NCI-H345 (cell line): ENCODE measurements at regions not wholly inside any gene's neighbourhood (a gene's known extent, or its start where the extent isn't known, plus 50 kb on each side); places are given as distances from the start of the nearest gene placed in this dataset.
A peak's percentile ranks its signal among the peaks of the same experiment; 100 is the strongest.

Source experiments
- DNase-seq: peaks from one replicate; lab custom pipeline; 2025; lab: John Stamatoyannopoulos, UW

DNA sequence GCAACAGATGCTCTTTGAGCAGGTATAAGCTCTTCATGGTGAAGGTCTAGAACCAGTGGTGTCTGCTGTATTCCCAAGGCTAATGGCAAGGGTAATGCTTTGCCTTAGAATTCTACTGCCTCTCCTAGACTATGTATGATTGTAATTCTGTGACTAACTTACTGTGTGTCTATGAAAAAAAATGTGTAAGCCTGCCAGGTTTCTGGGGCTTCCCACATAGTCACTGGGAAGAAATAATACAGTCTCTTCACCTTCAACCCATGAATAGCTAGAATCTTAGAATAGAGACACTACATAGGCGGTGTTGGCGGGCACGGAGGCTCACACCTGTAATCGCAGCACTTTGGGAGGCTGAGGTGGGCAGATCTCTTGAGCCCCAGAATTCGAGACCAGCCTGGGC is 84.1 kb downstream of the C11orf91 start:
- DNase-seq, result no peak

DNA sequence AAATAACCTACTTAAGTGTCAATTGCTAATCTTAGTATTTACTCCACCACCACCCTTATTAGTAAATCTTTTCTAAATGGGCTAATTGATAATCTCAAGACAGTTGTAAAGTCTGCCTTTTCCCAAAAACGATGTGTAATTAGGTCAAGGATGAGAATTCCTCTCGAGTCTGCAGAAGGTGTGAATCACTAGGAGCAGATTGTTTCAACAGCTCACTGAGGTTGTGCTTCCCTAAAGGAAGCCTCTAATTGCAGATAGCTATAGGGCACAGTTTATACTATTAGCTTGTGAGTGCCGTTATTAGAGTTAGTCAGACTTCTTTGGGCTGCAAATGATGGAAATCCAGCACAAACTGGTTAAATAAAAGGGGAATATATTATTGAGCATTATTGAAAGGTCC is 84.9 kb downstream of the C11orf91 start:
- DNase-seq, result no peak

GRCh38 chr11:33613404-33613803 is 87.2 kb downstream of the C11orf91 start:
- no peak for DNase-seq

- no peak for DNase-seq
Observed at GRCh38 chr11:33610903-33611302, 89.7 kb downstream of the C11orf91 start.

DNA sequence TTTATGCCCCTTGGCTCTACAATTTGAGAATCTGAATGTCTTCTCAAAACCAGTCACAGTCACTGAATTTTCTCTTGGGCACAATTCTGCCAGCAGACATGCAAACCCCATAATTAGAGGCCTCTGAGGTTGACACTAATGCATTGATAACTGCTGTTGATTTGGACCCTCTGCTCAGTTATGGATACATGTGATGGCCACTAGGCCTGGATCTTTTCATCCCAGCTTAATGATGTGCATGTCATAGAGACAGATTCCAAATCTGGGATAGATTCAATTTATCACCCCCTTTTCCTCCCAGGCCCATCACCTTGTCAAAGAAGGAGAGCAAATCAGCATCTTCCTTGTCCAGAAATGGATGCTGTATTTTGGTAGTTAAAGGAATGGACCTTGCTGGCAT is 92.2 kb downstream of the C11orf91 start:
- no peak for DNase-seq

DNA sequence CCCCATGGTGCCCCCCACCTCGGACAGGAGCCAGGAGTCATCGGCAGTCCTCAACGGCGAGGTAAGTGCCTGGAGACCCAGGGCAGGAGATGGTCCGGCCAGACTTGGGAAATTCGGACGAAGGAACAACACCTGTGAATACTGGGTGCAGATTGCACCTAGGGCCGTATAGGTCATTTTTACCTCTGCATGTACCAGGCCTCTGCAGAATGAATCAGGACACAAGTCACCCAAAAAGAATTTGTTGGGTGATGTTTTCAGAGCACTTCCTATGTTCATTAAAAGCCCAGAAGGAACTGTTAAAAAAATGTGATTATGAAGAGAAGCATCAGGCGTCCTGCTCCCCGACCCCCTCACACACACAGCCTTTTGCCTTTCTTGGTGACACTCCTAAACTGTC is 93.9 kb downstream of the C11orf91 start:
- DNase-seq, result no peak

DNA sequence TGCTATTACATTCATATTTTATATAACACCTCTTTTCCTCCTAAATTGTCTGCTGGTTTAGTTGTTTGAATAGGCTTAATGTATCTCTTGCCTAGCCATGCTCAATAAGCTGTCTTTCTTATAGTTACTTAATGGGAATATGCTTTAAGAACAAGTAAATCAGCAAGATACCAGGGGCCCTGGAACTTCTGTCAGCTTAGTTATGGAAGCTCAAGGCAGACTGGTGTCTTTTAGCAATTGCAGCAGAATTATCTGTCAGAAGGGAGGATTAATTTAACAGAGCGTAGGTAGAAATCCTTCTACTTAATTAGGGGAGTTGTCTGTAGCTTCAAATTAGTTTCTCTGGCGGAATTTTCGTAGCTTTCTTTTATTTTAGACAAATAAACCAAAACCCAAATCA is 94.9 kb downstream of the C11orf91 start:
- no peak for DNase-seq

- peak; percentile 76 for DNase-seq
Observed at GRCh38 chr11:33598426-33599069, 102.1 kb downstream of the C11orf91 start.

- no peak for DNase-seq
Observed at GRCh38 chr11:33594188-33594587, 106.4 kb downstream of the C11orf91 start.

DNA sequence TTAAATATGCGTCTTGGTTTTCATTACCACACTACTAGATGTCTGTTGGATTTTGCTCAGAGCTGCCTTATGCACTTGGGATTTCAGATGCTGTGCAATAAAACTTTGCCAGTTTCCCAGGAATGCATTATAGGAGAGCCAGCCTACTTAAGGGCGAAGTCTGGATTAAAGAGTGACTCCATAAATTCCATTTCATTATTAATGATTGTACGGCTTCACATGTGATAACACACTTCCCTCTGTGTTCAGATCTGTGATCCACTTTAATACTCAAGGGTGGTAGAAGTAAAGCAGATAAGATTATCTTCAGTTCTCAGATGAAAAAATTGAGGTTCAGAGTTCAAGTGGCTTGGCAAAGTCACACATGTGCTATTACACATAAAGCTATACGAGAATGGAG is 110.2 kb downstream of the C11orf91 start:
- DNase-seq, result no peak

DNA sequence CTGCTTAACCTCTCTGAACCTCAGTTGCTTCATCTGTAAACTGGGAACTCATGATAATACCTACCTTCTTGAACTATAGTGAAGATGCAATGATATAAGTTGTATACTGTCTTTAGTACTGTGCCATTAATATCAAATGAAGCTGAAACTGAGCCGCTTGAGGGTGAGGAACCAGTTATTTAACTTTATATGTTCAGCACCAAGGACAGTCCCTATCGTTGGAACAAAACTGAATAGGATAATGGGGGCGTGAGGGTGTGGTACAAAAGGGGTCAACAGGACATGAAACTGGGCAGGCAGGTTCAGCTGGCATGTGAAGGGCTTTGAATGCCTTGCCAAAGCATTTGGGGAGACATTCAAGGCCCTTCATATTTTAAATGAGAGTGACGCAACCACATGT is 112.6 kb downstream of the C11orf91 start:
- no peak for DNase-seq

- no peak for DNase-seq
Observed at GRCh38 chr11:33585586-33586209, 114.9 kb downstream of the C11orf91 start.

- no peak for DNase-seq
Observed at GRCh38 chr11:33582636-33583325, 117.8 kb downstream of the C11orf91 start.

- DNase-seq, result no peak
Observed at GRCh38 chr11:33579101-33579500, 121.5 kb downstream of the C11orf91 start.

DNA sequence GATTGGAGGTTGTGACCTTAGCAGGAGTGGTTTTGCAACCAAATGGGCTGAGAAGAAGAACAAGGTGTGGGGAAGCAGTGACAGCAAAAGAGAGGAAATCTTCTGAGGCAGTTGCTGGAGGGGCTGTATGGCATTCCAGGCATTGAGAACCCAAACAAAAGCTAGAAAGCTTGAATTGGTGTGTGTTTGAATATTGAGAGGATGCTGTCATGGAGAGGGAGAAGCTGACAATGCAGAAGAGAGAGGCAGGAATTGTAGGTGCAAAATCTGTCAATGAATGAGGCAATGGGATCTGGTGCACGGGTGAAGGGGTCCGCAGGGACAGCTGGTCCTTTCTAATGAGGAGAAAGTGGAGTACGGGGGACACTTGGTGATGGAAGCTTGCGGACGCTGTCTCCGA is 123.4 kb downstream of the C11orf91 start:
- no peak for DNase-seq

DNA sequence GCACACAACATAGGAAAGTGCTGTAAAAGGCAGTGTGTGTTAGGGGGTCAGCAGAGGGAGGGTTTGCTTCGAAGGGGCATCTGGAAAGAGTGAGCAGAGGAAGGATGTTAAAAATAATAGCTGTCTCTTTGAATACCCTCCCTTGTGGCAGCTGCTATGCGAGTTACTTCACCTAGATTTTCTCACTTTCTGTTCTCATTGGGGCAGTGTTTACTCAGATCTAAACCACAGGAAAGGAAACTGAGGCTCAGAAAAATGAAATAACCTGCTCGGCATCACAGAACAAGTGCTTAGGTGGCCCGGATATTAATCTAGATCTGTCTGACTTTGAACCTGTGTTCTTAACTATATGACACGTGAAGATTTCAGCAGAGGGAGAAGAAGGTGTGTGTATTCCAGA is 125.3 kb downstream of the C11orf91 start:
- DNase-seq, result no peak

- DNase-seq, result no peak
Observed at GRCh38 chr11:33574331-33574730, 126.3 kb downstream of the C11orf91 start.

GRCh38 chr11:33569333-33569732 is 131.3 kb downstream of the C11orf91 start:
- DNase-seq, result no peak

- no peak for DNase-seq
Observed at GRCh38 chr11:33567004-33567403, 133.6 kb downstream of the C11orf91 start.

- DNase-seq, result no peak
Observed at GRCh38 chr11:33564856-33565453, 135.7 kb downstream of the C11orf91 start.

DNA sequence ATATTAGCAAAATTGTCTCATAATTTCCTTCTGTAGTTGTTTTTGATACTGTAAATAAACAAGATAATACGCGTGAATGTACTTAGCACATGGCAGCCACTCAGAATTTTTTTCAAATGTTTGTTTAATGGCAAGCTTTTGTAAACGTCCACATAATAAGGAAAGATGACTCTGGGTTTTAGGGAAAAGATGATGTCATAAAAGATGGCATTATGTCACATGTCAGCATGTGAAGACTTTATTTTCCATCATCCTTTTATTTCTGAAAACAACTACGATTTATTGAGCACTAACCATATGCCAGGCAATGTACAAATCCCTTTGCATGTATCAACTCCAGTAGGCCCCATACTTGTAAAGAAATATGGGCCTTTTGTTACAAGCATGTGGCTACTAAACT is 139.9 kb downstream of the C11orf91 start:
- DNase-seq, result no peak

- no peak for DNase-seq
Observed at GRCh38 chr11:33559567-33559966, 141.1 kb downstream of the C11orf91 start.

DNA sequence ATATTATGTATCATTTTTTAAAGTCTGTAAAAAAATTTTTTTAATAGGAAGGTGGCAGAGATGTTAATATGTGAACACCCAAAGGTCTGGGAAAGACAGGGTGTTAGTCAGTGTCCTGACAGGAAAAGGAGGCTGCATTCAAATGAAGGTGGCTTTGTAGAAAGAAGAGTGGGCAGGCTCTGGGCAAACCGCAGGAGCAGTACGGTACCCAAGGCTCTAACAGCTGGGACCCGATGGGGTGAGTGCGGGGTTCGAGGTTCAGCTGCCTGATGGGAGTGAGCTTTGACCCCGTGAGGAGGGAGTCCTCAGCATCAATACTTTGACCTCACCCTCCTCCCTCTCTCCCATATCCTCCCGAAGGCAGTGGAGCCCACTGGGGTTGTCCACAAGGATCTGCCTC is 142.5 kb downstream of the C11orf91 start:
- DNase-seq, result no peak
